Cardiac fibroblast (primary cell): ENCODE measurements at regions not wholly inside any gene's neighbourhood (a gene's known extent, or its start where the extent isn't known, plus 50 kb on each side); places are given as distances from the start of the nearest gene placed in this dataset.
A peak's percentile ranks its signal among the peaks of the same experiment; 100 is the strongest.

Source experiments
- DNase-seq, 2 donors: peaks; one replicate each; pipeline versions ENCODE4 v3.0.0 to v3.0.0-alpha.2; 2010; ENCODE audit warnings: low read depth in 2 of 2
- H3K4me3 ChIP-seq, 2 donors: replicated peaks in 1 of 2; 1 replicate in 1 of 2; 2 replicates in 1 of 2; pipeline ENCODE4 v1.5.1; 2011; ENCODE audit warnings: low read depth in 2 of 2, low read length in 2 of 2, mild to moderate bottlenecking in 2 of 2, moderate library complexity in 1 of 2
- CTCF ChIP-seq: IDR thresholded peaks from one replicate; pipeline ENCODE4 v1.5.1; 2011; ENCODE audit warnings: low read depth, mild to moderate bottlenecking, low read length, inconsistent platforms

- TF ChIP-seq CTCF = no peak
- DNase-seq = no peak
- no peak overlapping the region for H3K4me3 ChIP-seq
Measured at GRCh38 chr1:82125119-82125518, 324.4 kb downstream of the ADGRL2 start.

- TF ChIP-seq CTCF = no peak
- no peak overlapping the region for H3K4me3 ChIP-seq
- no peak for DNase-seq
Measured at GRCh38 chr1:82121421-82121820, 320.7 kb downstream of the ADGRL2 start.

GRCh38 chr1:82116105-82116504 is 315.4 kb downstream of the ADGRL2 start:
- no peak for TF ChIP-seq CTCF
- no peak for DNase-seq
- H3K4me3 ChIP-seq = no peak overlapping the region

GRCh38 chr1:82114887-82115286 is 314.2 kb downstream of the ADGRL2 start:
- H3K4me3 ChIP-seq = no peak overlapping the region
- TF ChIP-seq CTCF = no peak
- no peak for DNase-seq

GRCh38 chr1:82110366-82111254 is 309.9 kb downstream of the ADGRL2 start:
- DNase-seq = peak; percentile 18 to 27
- TF ChIP-seq CTCF = no peak
- H3K4me3 ChIP-seq = no peak overlapping the region

GRCh38 chr1:82108843-82109242 is 308.1 kb downstream of the ADGRL2 start:
- no peak overlapping the region for H3K4me3 ChIP-seq
- no peak for TF ChIP-seq CTCF
- no peak for DNase-seq
